ENCODE measurements at regions not wholly inside any gene's neighbourhood (a gene's known extent, or its start where the extent isn't known, plus 50 kb on each side); places are given as distances from the start of the nearest gene placed in this dataset.
"Not testable (repeated sequence)": the region's sequence is repeated elsewhere in the genome, so short reads cannot be mapped to it uniquely, and the experiment has no call there.

GRCh38 chr10:83750604-83751003 is 388.7 kb upstream of the GHITM start:
- no peak for DNase-seq (ENCODE audit: low read depth in 2 of 2)

GRCh38 chr10:83753490-83753889 is 385.8 kb upstream of the GHITM start:
- no peak for DNase-seq (ENCODE audit: low read depth in 2 of 2)

GRCh38 chr10:83754857-83755256 is 384.5 kb upstream of the GHITM start:
- no peak for DNase-seq (ENCODE audit: low read depth in 2 of 2)

- no peak for DNase-seq (ENCODE audit: low read depth in 2 of 2)
These were observed 379.2 kb upstream of the GHITM start for GRCh38 chr10:83760142-83760541.

GRCh38 chr10:83764666-83765065 is 374.6 kb upstream of the GHITM start:
- no peak for DNase-seq (ENCODE audit: low read depth in 2 of 2)

GRCh38 chr10:83765731-83766130 is 373.6 kb upstream of the GHITM start:
- no peak for DNase-seq (ENCODE audit: low read depth in 2 of 2)

- DNase-seq (ENCODE audit: low read depth in 2 of 2), result no peak
These were observed 370.0 kb upstream of the GHITM start for GRCh38 chr10:83769281-83769820.

GRCh38 chr10:83786701-83787100 is 352.6 kb upstream of the GHITM start:
- not testable (repeated sequence) for DNase-seq (ENCODE audit: low read depth in 2 of 2)

- no peak for DNase-seq (ENCODE audit: low read depth in 2 of 2)
These were observed 337.3 kb upstream of the GHITM start for GRCh38 chr10:83801983-83802382.

- DNase-seq (ENCODE audit: low read depth in 2 of 2), result no peak
These were observed 332.6 kb upstream of the GHITM start for GRCh38 chr10:83806717-83807116.

- no peak for DNase-seq (ENCODE audit: low read depth in 2 of 2)
These were observed 330.3 kb upstream of the GHITM start for GRCh38 chr10:83809001-83809400.

GRCh38 chr10:83816942-83817341 is 322.4 kb upstream of the GHITM start:
- no peak for DNase-seq (ENCODE audit: low read depth in 2 of 2)

GRCh38 chr10:83817797-83818196 is 321.5 kb upstream of the GHITM start:
- no peak for DNase-seq (ENCODE audit: low read depth in 2 of 2)

- DNase-seq (ENCODE audit: low read depth in 2 of 2), result no peak
These were observed 319.7 kb upstream of the GHITM start for GRCh38 chr10:83819609-83820008.

GRCh38 chr10:83820033-83820432 is 319.3 kb upstream of the GHITM start:
- no peak for DNase-seq (ENCODE audit: low read depth in 2 of 2)

GRCh38 chr10:83824099-83824498 is 315.2 kb upstream of the GHITM start:
- no peak for DNase-seq (ENCODE audit: low read depth in 2 of 2)

- DNase-seq (ENCODE audit: low read depth in 2 of 2), result no peak
These were observed 305.2 kb upstream of the GHITM start for GRCh38 chr10:83834096-83834495.

- DNase-seq (ENCODE audit: low read depth in 2 of 2), result no peak
These were observed 303.2 kb upstream of the GHITM start for GRCh38 chr10:83835945-83836745.

GRCh38 chr10:83848677-83849076 is 290.6 kb upstream of the GHITM start:
- DNase-seq (ENCODE audit: low read depth in 2 of 2), result no peak

- DNase-seq (ENCODE audit: low read depth in 2 of 2), result no peak
These were observed 290.2 kb upstream of the GHITM start for GRCh38 chr10:83849150-83849549.

- no peak for DNase-seq (ENCODE audit: low read depth in 2 of 2)
These were observed 287.2 kb upstream of the GHITM start for GRCh38 chr10:83852146-83852545.

- no peak for DNase-seq (ENCODE audit: low read depth in 2 of 2)
These were observed 276.6 kb upstream of the GHITM start for GRCh38 chr10:83862723-83863122.

GRCh38 chr10:83863283-83863966 is 275.9 kb upstream of the GHITM start:
- DNase-seq (ENCODE audit: low read depth in 2 of 2), result no peak
